ENCODE measurements at regions not wholly inside any gene's neighbourhood (a gene's known extent, or its start where the extent isn't known, plus 50 kb on each side); places are given as distances from the start of the nearest gene placed in this dataset.

GRCh38 chr17:68184816-68185436, 62.9 kb upstream of the AMZ2 start:
- DNase-seq (ENCODE audit: low read depth in 2 of 2): no peak

GRCh38 chr17:68185820-68186219, 62.0 kb upstream of the AMZ2 start:
- DNase-seq (ENCODE audit: low read depth in 2 of 2): no peak

- no peak for DNase-seq (ENCODE audit: low read depth in 2 of 2)
Measured at GRCh38 chr17:68190495-68190894, 57.3 kb upstream of the AMZ2 start.

- DNase-seq (ENCODE audit: low read depth in 2 of 2): no peak
Measured at GRCh38 chr17:68195667-68196393, 52.0 kb upstream of the AMZ2 start.

GRCh38 chr17:68196394-68197090, 51.3 kb upstream of the AMZ2 start:
- DNase-seq (ENCODE audit: low read depth in 2 of 2): no peak

- no peak for DNase-seq (ENCODE audit: low read depth in 2 of 2)
Measured at GRCh38 chr17:68197091-68197996, 50.5 kb upstream of the AMZ2 start.

- no peak for DNase-seq (ENCODE audit: low read depth in 2 of 2)
Measured at GRCh38 chr17:68197997-68198930, 49.6 kb upstream of the AMZ2 start.

All from stimulated activated CD8-positive, alpha-beta memory T cell treated with anti-CD3 and anti-CD28 coated beads, Interleukin-15, amount 100 ng/mL, for 48 hours (primary cell).